GM12878 (cell line): ENCODE measurements at regions not wholly inside any gene's neighbourhood (a gene's known extent, or its start where the extent isn't known, plus 50 kb on each side); places are given as distances from the start of the nearest gene placed in this dataset.

Experiments
- CBX5 ChIP-seq: sonication (generic); IDR thresholded peaks from 2 replicates; pipeline ENCODE4 v1.6.1; 2016; ENCODE audit warnings: low read depth, moderate library complexity, mild to moderate bottlenecking, inconsistent platforms
- CEBPZ ChIP-seq: fragments of 150-350 bp; IDR thresholded peaks from 2 replicates; pipeline ENCODE4 v1.6.1; 2016; ENCODE audit warnings: low read depth, low read length
- IKZF1 ChIP-seq: fragments of 450-650 bp; conservative IDR thresholded peaks from 2 replicates; pipeline ENCODE4 v1.6.1; 2017; ENCODE audit warnings: antibody characterized with exemption, mild to moderate bottlenecking
- MEF2B ChIP-seq: fragments of 450-650 bp; IDR thresholded peaks from 2 replicates; pipeline ENCODE4 v1.6.1; 2018; ENCODE audit warnings: mild to moderate bottlenecking, moderate library complexity; ENCODE audit not compliant: partially characterized antibody, poor library complexity, severe bottlenecking
- MTA2 ChIP-seq: fragments of 450-650 bp; IDR thresholded peaks from 2 replicates; pipeline ENCODE4 v1.6.1; 2016; ENCODE audit warnings: low read depth, mild to moderate bottlenecking, moderate library complexity
- MTA3 ChIP-seq: IDR thresholded peaks from 2 replicates; pipeline ENCODE4 v1.6.1; 2012; ENCODE audit warnings: low read length, inconsistent platforms, borderline replicate concordance
- MYC ChIP-seq: IDR thresholded peaks from 2 replicates; pipeline ENCODE4 v1.6.1; 2011; ENCODE audit warnings: mild to moderate bottlenecking, low read length, moderate library complexity, inconsistent platforms; ENCODE audit not compliant: insufficient read depth, insufficient replicate concordance, insufficient read length, severe bottlenecking
- NR2C1 ChIP-seq: fragments of 450-650 bp; IDR thresholded peaks from 2 replicates; pipeline ENCODE4 v1.6.1; 2017; ENCODE audit warnings: antibody characterized with exemption, mild to moderate bottlenecking, moderate library complexity
- NR2C2 ChIP-seq: IDR thresholded peaks from 2 replicates; pipeline ENCODE4 v1.6.1; 2011; ENCODE audit warnings: borderline replicate concordance, low read depth; ENCODE audit not compliant: control insufficient read depth, insufficient read length
- POU2F2 ChIP-seq: IDR thresholded peaks from 3 replicates; pipeline ENCODE4 v1.6.1; 2011; ENCODE audit warnings: low read depth, mild to moderate bottlenecking, low read length, borderline replicate concordance
- TCF7 ChIP-seq: IDR thresholded peaks from 2 replicates; pipeline ENCODE4 v1.6.1; 2014; ENCODE audit warnings: antibody characterized with exemption, borderline replicate concordance
- ZBTB11 ChIP-seq: fragments of 450-650 bp; formaldehyde crosslinking; IDR thresholded peaks from 2 replicates; pipeline ENCODE4 v1.5.0; 2022; ENCODE audit warnings: mild to moderate bottlenecking, missing genetic modification characterization

- TF ChIP-seq ZBTB11 (CRISPR knock-in tag), result no peak
- no peak for TF ChIP-seq MTA2
- no peak for TF ChIP-seq NR2C2
- TF ChIP-seq NR2C1, result no peak
- peak; percentile 34; the same call in 1 of the 2 replicates for TF ChIP-seq IKZF1
- TF ChIP-seq CEBPZ, result no peak
- TF ChIP-seq MTA3, result no peak
- no peak for TF ChIP-seq TCF7
- 0 out of 3 replicates have a peak, but pooled peaks have one; percentile 18 for TF ChIP-seq POU2F2
- TF ChIP-seq MYC, result no peak
- no peak for TF ChIP-seq MEF2B
- no peak for TF ChIP-seq CBX5
Observed at GRCh38 chr9:113657765-113658544, 194.4 kb downstream of the RGS3 start (continued).
